KBM-7 (cell line): ENCODE measurements at regions not wholly inside any gene's neighbourhood (a gene's known extent, or its start where the extent isn't known, plus 50 kb on each side); places are given as distances from the start of the nearest gene placed in this dataset.
A peak's percentile ranks its signal among the peaks of the same experiment; 100 is the strongest.

Source experiments
- DNase-seq: peaks from one replicate; pipeline ENCODE4 v3.0.0-alpha.2; 2015
- in situ Hi-C: fragments of 300-500 bp; cut with MboI; formaldehyde crosslinking; loops from 2 replicates; pipeline ENCODE4 v1.14.3; 2020; ENCODE audit warnings: low sequenced_read_pairs, low pct_unique_long_range_greater_than_20kb, mixed read lengths

- no peak for DNase-seq
- in situ Hi-C loops, result no loop called here
These were observed 80.8 kb upstream of the SEMA6A start for GRCh38 chr5:116655431-116655830.

GRCh38 chr5:116654925-116655324 lies 80.3 kb upstream of the SEMA6A start:
- in situ Hi-C loops, result no loop called here
- DNase-seq, result no peak

- DNase-seq, result no peak
- in situ Hi-C loops, result no loop called here
These were observed 78.3 kb upstream of the SEMA6A start for GRCh38 chr5:116652903-116653302.

- DNase-seq, result no peak
- in situ Hi-C loops, result no loop called here
These were observed 77.6 kb upstream of the SEMA6A start for GRCh38 chr5:116652196-116652729.

GRCh38 chr5:116651653-116652052 lies 77.0 kb upstream of the SEMA6A start:
- in situ Hi-C loops, result no loop called here
- no peak for DNase-seq

GRCh38 chr5:116650964-116651363 lies 76.3 kb upstream of the SEMA6A start:
- in situ Hi-C loops, result no loop called here

GRCh38 chr5:116650544-116650943 lies 75.9 kb upstream of the SEMA6A start:
- in situ Hi-C loops, result no loop called here
- DNase-seq, result no peak

More at GRCh38 chr5:116650964-116651363, 76.3 kb upstream of the SEMA6A start:
- no peak for DNase-seq

GRCh38 chr5:116646611-116647289 lies 72.1 kb upstream of the SEMA6A start:
- no peak for DNase-seq

GRCh38 chr5:116645627-116646026 lies 71.0 kb upstream of the SEMA6A start:
- DNase-seq, result no peak
- in situ Hi-C loops, result no loop called here

More at GRCh38 chr5:116646611-116647289, 72.1 kb upstream of the SEMA6A start:
- in situ Hi-C loops, result no loop called here

GRCh38 chr5:116640236-116640635 lies 65.6 kb upstream of the SEMA6A start:
- no peak for DNase-seq
- in situ Hi-C loops, result no loop called here

GRCh38 chr5:116637149-116637740 lies 62.6 kb upstream of the SEMA6A start:
- in situ Hi-C loops, result no loop called here

GRCh38 chr5:116632890-116633289 lies 58.3 kb upstream of the SEMA6A start:
- in situ Hi-C loops, result no loop called here
- no peak for DNase-seq

More at GRCh38 chr5:116637149-116637740, 62.6 kb upstream of the SEMA6A start:
- DNase-seq, result no peak

GRCh38 chr5:116631147-116631546 lies 56.5 kb upstream of the SEMA6A start:
- in situ Hi-C loops, result no loop called here
- no peak for DNase-seq

- in situ Hi-C loops, result no loop called here
These were observed 54.5 kb upstream of the SEMA6A start for GRCh38 chr5:116629168-116629567.

GRCh38 chr5:116626945-116627679 lies 52.5 kb upstream of the SEMA6A start:
- no peak for DNase-seq
- in situ Hi-C loops, result no loop called here

More at GRCh38 chr5:116629168-116629567, 54.5 kb upstream of the SEMA6A start:
- no peak for DNase-seq

- in situ Hi-C loops, result no loop called here
These were observed 51.7 kb upstream of the SEMA6A start for GRCh38 chr5:116626272-116626723.

More at GRCh38 chr5:116626272-116626723, 51.7 kb upstream of the SEMA6A start:
- peak; percentile 28 for DNase-seq
